ENCODE measurements at regions not wholly inside any gene's neighbourhood (a gene's known extent, or its start where the extent isn't known, plus 50 kb on each side); places are given as distances from the start of the nearest gene placed in this dataset.

GRCh38 chr2:12890481-12890991 lies 173.8 kb downstream of the TRIB2 start:
- Histone ChIP-seq H3K27ac (no peak overlapping the region), H3K36me3 (no peaks in the 10 kb centered on the region), H3K4me3 (no peak overlapping the region), H3K9me3 (peaks cover 0 to 22% of the 10 kb centered on the region in 2 donors), H3K27me3 (no peaks in the 10 kb centered on the region), H3K4me1 (peaks cover 0 to 8% of the 10 kb centered on the region in 2 donors)
- DNase-seq (ENCODE audit: low spot score), result no peak
- no peak for TF ChIP-seq CTCF (IDR thresholded peaks at IDR 0.05)

- DNase-seq (ENCODE audit: low spot score), result no peak
- H3K36me3 ChIP-seq, result no peaks in the 10 kb centered on the region
- H3K4me1 ChIP-seq, result no peaks in the 10 kb centered on the region
- H3K27me3 ChIP-seq, result no peaks in the 10 kb centered on the region
- TF ChIP-seq CTCF (IDR thresholded peaks at IDR 0.05), result no peak
- no peak overlapping the region for H3K4me3 ChIP-seq
- no peak overlapping the region for H3K27ac ChIP-seq
- peaks cover 0 to 22% of the 10 kb centered on the region in 2 donors for H3K9me3 ChIP-seq
These were observed 178.3 kb downstream of the TRIB2 start for GRCh38 chr2:12895017-12895416.

GRCh38 chr2:12896318-12896982 lies 179.7 kb downstream of the TRIB2 start:
- DNase-seq (ENCODE audit: low spot score), result no peak
- peaks cover 0 to 22% of the 10 kb centered on the region in 2 donors for H3K9me3 ChIP-seq
- H3K4me1 ChIP-seq, result no peaks in the 10 kb centered on the region
- no peak for TF ChIP-seq CTCF (IDR thresholded peaks at IDR 0.05)
- H3K36me3 ChIP-seq, result no peaks in the 10 kb centered on the region
- H3K27ac ChIP-seq, result no peak overlapping the region
- H3K27me3 ChIP-seq, result no peaks in the 10 kb centered on the region
- no peak overlapping the region for H3K4me3 ChIP-seq

GRCh38 chr2:12897181-12897580 lies 180.4 kb downstream of the TRIB2 start:
- no peak for TF ChIP-seq CTCF (IDR thresholded peaks at IDR 0.05)
- no peak for DNase-seq (ENCODE audit: low spot score)
- no peaks in the 10 kb centered on the region for H3K36me3 ChIP-seq
- no peaks in the 10 kb centered on the region for H3K27me3 ChIP-seq
- H3K4me3 ChIP-seq, result no peak overlapping the region
- H3K27ac ChIP-seq, result no peak overlapping the region
- peaks cover 0 to 17% of the 10 kb centered on the region in 2 donors for H3K9me3 ChIP-seq
- H3K4me1 ChIP-seq, result no peaks in the 10 kb centered on the region

- H3K27ac ChIP-seq, result no peak overlapping the region
- H3K27me3 ChIP-seq, result no peaks in the 10 kb centered on the region
- H3K4me1 ChIP-seq, result no peaks in the 10 kb centered on the region
- no peak overlapping the region for H3K4me3 ChIP-seq
- H3K9me3 ChIP-seq, result no peaks in the 10 kb centered on the region
- H3K36me3 ChIP-seq, result no peaks in the 10 kb centered on the region
- DNase-seq (ENCODE audit: low spot score), result no peak
- no peak for TF ChIP-seq CTCF (IDR thresholded peaks at IDR 0.05)
These were observed 186.5 kb downstream of the TRIB2 start for GRCh38 chr2:12903272-12903671.

GRCh38 chr2:12910431-12910830 lies 193.7 kb downstream of the TRIB2 start:
- H3K4me3 ChIP-seq, result no peak overlapping the region
- no peak for DNase-seq (ENCODE audit: low spot score)
- no peaks in the 10 kb centered on the region for H3K9me3 ChIP-seq
- TF ChIP-seq CTCF (IDR thresholded peaks at IDR 0.05), result no peak
- H3K27ac ChIP-seq, result no peak overlapping the region
- H3K27me3 ChIP-seq, result no peaks in the 10 kb centered on the region
- no peaks in the 10 kb centered on the region for H3K36me3 ChIP-seq
- no peaks in the 10 kb centered on the region for H3K4me1 ChIP-seq
